Epithelial cell of esophagus (primary cell): ENCODE measurements at regions not wholly inside any gene's neighbourhood (a gene's known extent, or its start where the extent isn't known, plus 50 kb on each side); places are given as distances from the start of the nearest gene placed in this dataset.

ENCODE experiments used
- DNase-seq: peaks from one replicate; pipeline ENCODE4 v3.0.0; 2010; ENCODE audit warnings: low read depth
- H3K4me3 ChIP-seq: 2 replicates; pipeline ENCODE4 v1.5.1; 2011; ENCODE audit warnings: mild to moderate bottlenecking, low read length, control low read depth
- CTCF ChIP-seq: IDR thresholded peaks from 2 replicates; pipeline ENCODE4 v1.5.1; 2011; ENCODE audit warnings: low read depth, mild to moderate bottlenecking, low read length, control low read depth, inconsistent platforms; ENCODE audit not compliant: insufficient read depth; ENCODE audit errors: missing control alignments

DNA sequence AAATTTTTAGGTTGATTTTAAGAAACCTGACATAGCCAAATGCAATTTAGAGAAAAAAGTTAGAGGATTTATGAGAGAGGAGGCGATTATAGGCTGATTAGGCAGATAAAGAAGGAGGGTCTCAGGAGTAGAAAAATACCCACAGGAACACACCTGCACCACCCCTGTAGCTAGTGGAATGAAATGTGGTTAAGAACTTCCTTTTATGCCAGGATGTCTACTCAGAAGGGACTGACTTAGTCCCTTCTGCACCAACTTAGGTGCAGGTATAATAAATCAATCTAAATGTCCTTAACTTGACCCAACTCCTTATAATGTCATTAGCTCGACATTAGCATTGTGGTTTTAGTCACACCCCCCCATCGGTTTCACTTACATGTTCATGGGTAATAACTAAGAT, 1274.5 kb upstream of the TMEFF2 start:
- no peak for TF ChIP-seq CTCF
- no peak for DNase-seq
- H3K4me3 ChIP-seq = no peak overlapping the region

- TF ChIP-seq CTCF = no peak
These were observed 1272.7 kb upstream of the TMEFF2 start for GRCh38 chr2:193467276-193467987.

GRCh38 chr2:193463011-193463410, 1268.3 kb upstream of the TMEFF2 start:
- no peak for DNase-seq
- TF ChIP-seq CTCF = no peak
- no peak overlapping the region for H3K4me3 ChIP-seq

More at GRCh38 chr2:193467276-193467987, 1272.7 kb upstream of the TMEFF2 start:
- DNase-seq = no peak
- no peak overlapping the region for H3K4me3 ChIP-seq

GRCh38 chr2:193462411-193462810, 1267.7 kb upstream of the TMEFF2 start:
- H3K4me3 ChIP-seq = no peak overlapping the region
- TF ChIP-seq CTCF = no peak
- DNase-seq = no peak

- DNase-seq = peak; percentile 26
- TF ChIP-seq CTCF = no peak
- H3K4me3 ChIP-seq = no peak overlapping the region
These were observed 1266.8 kb upstream of the TMEFF2 start for GRCh38 chr2:193461431-193461934.

DNA sequence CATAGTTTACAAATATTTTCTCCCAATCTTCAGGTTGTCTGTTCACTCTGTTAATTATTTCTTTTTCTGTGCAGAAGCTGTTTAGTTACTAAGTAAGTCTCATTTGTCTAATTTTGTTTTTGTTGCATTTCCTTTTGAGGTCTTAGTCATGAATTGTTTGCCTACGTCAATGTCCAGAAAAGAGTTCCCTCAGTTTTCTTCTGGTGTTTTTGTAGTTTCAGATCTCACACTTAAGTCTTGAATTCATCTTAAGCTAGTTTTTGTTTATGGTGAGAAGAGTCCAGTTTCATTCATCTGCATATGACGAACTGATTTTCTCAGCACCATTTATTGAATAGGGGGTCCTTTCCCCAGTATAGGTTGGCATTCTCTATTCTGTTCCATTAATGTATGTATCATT, 1252.2 kb upstream of the TMEFF2 start:
- H3K4me3 ChIP-seq = no peak overlapping the region
- DNase-seq = no peak
- TF ChIP-seq CTCF = no peak

GRCh38 chr2:193442293-193442692, 1247.6 kb upstream of the TMEFF2 start:
- no peak for DNase-seq
- no peak overlapping the region for H3K4me3 ChIP-seq
- no peak for TF ChIP-seq CTCF
